NT2/D1 (cell line): ENCODE measurements at regions not wholly inside any gene's neighbourhood (a gene's known extent, or its start where the extent isn't known, plus 50 kb on each side); places are given as distances from the start of the nearest gene placed in this dataset.

Source experiments
- DNase-seq: peaks from one replicate; pipeline ENCODE4 v3.0.0-alpha.2; 2011; ENCODE audit warnings: low read depth, low spot score
- H3K27me3 ChIP-seq: 2 replicates; pipeline ENCODE4 v1.6.0; 2011; ENCODE audit warnings: mild to moderate bottlenecking; ENCODE audit not compliant: insufficient read length, insufficient read depth
- H3K36me3 ChIP-seq: 2 replicates; pipeline ENCODE4 v1.6.1; 2011; ENCODE audit warnings: mild to moderate bottlenecking, low read length, mixed read lengths; ENCODE audit not compliant: insufficient read depth, insufficient read length
- H3K4me1 ChIP-seq: 2 replicates; pipeline ENCODE4 v1.5.1; 2011; ENCODE audit not compliant: insufficient read depth, insufficient read length
- H3K4me3 ChIP-seq: 2 replicates; pipeline ENCODE4 v1.5.1; 2011; ENCODE audit warnings: low read depth; ENCODE audit not compliant: insufficient read length
- H3K9ac ChIP-seq: 2 replicates; pipeline ENCODE4 v1.6.0; 2011; ENCODE audit warnings: low read depth; ENCODE audit not compliant: insufficient read length
- H3K9me3 ChIP-seq: 2 replicates; pipeline ENCODE4 v1.5.1; 2011; ENCODE audit warnings: mild to moderate bottlenecking, low read length; ENCODE audit not compliant: insufficient read depth
- SUZ12 ChIP-seq: IDR thresholded peaks from 2 replicates; pipeline ENCODE4 v1.6.1; 2011; ENCODE audit not compliant: insufficient read length, insufficient read depth; ENCODE audit errors: extremely low read depth
- YY1 ChIP-seq: IDR thresholded peaks from 2 replicates; pipeline ENCODE4 v1.6.1; 2011; ENCODE audit not compliant: insufficient read length, insufficient read depth
- ZNF274 ChIP-seq: IDR thresholded peaks from 2 replicates; pipeline ENCODE4 v1.6.1; 2011; ENCODE audit warnings: mild to moderate bottlenecking, low read depth, low read length

DNA sequence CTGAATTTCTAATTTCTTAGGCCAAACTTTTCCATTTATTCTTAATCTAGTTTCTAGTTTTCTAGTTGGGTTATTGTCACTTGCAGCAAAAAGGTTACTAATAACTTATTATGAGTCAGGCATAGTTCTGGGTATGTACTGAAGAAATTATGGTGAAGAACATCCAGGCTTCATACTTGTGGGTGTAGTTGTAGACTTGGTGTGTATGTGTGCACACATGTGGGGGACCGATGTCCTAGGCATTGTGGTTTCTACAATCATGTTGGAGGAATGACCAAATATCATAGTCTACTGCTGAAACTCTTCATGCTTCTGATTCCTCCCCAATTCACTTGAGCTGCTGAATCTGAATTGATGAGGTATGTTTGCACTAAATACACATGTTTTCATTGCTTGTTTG, 141.2 kb downstream of the PMAIP1 start:
- Histone ChIP-seq H3K4me1 (no peaks in the 10 kb centered on the region), H3K9me3 (no peaks in the 10 kb centered on the region), H3K27me3 (no peaks in the 10 kb centered on the region), H3K4me3 (no peak overlapping the region), H3K36me3 (no peaks in the 10 kb centered on the region), H3K9ac (no peak overlapping the region)
- no peak for DNase-seq
- no peak for TF ChIP-seq SUZ12
- no peak for TF ChIP-seq YY1

DNA sequence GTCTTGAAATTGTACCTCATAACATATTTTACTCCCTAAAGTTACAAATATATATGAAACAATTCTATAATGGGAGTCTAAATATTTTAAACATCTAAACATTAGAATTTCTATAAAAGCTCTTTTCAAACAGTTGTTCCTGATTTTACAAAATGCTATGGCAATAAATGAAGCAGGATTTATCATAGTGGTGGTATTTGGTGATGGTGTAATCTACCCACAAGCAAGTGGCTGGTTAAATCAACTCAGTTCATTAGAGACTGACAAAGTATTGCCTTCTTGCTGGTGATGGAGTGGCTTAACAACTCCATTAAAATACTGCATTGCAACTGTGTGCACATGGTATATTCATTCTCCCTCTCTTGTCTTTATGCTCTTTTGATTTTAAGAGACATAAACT, 138.9 kb downstream of the PMAIP1 start:
- Histone ChIP-seq H3K9me3 (no peaks in the 10 kb centered on the region), H3K27me3 (no peaks in the 10 kb centered on the region), H3K36me3 (no peaks in the 10 kb centered on the region), H3K9ac (no peak overlapping the region), H3K4me3 (no peak overlapping the region), H3K4me1 (no peaks in the 10 kb centered on the region)
- TF ChIP-seq ZNF274: no peak
- no peak for TF ChIP-seq YY1
- TF ChIP-seq SUZ12: no peak
- DNase-seq: no peak

DNA sequence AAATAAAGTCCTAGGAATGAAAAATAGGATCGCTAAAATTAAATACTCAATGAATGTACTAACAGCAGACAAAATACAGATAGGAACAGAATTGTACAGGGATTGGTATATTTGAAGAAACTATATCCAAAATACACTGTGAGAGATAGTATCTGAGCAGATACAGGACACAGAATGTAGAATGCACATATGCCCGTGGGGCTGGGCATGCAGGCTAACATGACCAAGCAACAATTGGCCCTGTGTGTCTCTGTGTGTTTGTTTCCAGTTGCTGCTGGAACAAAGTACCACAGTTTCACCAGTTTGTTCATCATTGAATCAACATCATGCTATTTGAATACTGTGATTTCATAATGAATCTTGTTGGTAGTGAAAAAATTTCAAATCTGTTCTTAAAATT, 127.6 kb downstream of the PMAIP1 start:
- Histone ChIP-seq H3K36me3 (no peaks in the 10 kb centered on the region), H3K27me3 (no peaks in the 10 kb centered on the region), H3K9me3 (no peaks in the 10 kb centered on the region), H3K9ac (no peak overlapping the region), H3K4me3 (no peak overlapping the region), H3K4me1 (no peaks in the 10 kb centered on the region)
- TF ChIP-seq SUZ12: no peak
- no peak for TF ChIP-seq YY1
- TF ChIP-seq ZNF274: no peak
- no peak for DNase-seq

DNA sequence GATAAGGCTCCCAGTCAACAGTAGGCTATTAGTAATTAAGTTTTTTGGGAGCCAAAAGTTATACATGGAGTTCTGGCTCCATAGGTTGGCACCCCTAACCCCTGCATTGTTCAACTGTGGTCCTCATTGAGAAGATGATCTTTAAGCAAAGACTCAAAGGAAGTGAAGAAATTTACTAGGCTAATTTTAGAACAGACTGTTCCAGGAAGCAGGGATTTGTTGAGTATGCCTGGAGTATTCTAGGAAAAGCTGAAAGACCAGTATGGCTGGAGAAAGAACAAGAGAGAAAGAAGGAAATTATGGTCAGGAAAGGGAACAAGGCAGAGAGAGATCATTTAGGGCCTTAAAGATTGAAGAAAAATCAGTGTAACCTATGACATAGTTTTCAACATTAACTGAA, 125.1 kb downstream of the PMAIP1 start:
- Histone ChIP-seq H3K9ac (no peak overlapping the region), H3K36me3 (no peaks in the 10 kb centered on the region)
- TF ChIP-seq SUZ12 (no peak), ZNF274 (no peak), YY1 (no peak)

DNA sequence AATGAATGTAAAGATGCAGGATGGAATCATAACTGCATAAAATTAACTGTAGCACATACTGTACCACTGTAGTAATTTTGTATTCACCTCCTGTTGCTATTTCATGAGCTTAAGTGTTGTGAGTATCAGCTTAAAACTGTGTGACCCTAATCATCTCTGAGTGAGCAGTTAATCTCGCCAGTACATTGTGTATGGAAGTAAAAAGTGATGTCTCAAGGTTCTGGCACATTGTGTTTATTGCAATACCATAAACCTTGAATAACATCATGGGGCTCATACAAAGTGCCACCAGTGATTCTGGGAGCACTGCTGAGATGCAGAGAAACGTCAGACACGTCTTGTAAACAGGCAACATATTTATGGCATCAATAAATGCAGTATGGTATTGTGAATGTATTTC, 124.5 kb downstream of the PMAIP1 start:
- Histone ChIP-seq H3K4me3 (no peak overlapping the region), H3K36me3 (no peaks in the 10 kb centered on the region), H3K9ac (no peak overlapping the region), H3K27me3 (no peaks in the 10 kb centered on the region), H3K4me1 (no peaks in the 10 kb centered on the region), H3K9me3 (no peaks in the 10 kb centered on the region)
- no peak for TF ChIP-seq ZNF274
- TF ChIP-seq SUZ12: no peak
- TF ChIP-seq YY1: no peak
- no peak for DNase-seq

More for the DNA sequence above, 125.1 kb downstream of the PMAIP1 start:
- Histone ChIP-seq H3K9me3 (no peaks in the 10 kb centered on the region), H3K27me3 (no peaks in the 10 kb centered on the region), H3K4me3 (no peak overlapping the region), H3K4me1 (no peaks in the 10 kb centered on the region)
- no peak for DNase-seq

DNA sequence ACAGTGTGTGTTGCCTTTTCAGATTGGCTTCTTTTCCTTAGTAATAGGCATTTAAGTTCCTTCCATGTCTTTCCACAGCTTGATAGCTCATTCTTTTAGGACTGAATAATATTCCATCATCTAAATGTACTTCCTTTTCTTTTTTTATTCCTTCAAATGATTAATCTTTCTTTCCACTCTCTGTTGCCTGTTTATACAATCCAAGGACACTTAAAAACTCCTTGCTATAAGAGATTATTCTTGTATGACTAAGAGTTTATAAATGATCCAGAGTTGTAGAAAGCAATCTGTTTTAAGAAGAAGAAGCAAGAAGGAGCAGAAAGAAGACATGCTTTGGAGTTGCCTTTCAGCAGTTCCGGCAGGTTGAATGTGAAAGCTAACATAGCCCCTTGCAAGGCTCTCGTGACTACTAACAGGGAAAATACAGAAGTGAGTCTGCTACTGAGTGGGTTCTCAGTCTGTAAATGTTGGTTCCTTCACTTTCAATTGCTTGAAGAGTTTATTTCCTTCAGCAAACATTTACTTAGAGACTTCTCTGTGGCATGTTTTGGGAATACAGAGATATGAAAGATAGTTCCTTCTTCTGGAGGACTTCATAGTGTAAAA, 123.0 kb downstream of the PMAIP1 start:
- Histone ChIP-seq H3K9ac (no peak overlapping the region), H3K36me3 (no peaks in the 10 kb centered on the region), H3K27me3 (no peaks in the 10 kb centered on the region), H3K9me3 (no peaks in the 10 kb centered on the region), H3K4me3 (no peak overlapping the region), H3K4me1 (no peaks in the 10 kb centered on the region)
- DNase-seq: no peak
- no peak for TF ChIP-seq YY1

DNA sequence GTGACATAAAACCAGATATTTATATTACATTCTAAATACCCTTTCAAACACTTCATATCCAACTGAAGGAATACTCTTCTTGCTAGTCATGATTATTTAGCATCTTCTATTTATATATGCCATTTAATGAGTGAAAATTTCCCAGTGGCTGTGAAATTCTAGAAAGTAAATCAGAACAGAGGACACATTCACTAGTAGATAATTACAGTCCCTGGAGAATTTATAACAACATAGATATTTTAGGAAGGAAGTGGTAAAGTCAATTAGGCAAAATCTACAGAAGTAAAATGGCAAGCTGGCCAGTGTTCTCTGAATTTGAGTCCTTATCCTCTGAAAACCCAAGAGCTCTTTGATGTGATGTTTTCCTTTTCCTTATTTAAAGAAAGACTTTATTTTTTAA, 121.8 kb downstream of the PMAIP1 start:
- DNase-seq: no peak
- no peak overlapping the region for H3K4me3 ChIP-seq
- no peaks in the 10 kb centered on the region for H3K27me3 ChIP-seq
- no peaks in the 10 kb centered on the region for H3K36me3 ChIP-seq
- no peaks in the 10 kb centered on the region for H3K4me1 ChIP-seq
- no peak overlapping the region for H3K9ac ChIP-seq
- no peak for TF ChIP-seq ZNF274
- no peak for TF ChIP-seq SUZ12
- TF ChIP-seq YY1: no peak
- H3K9me3 ChIP-seq: no peaks in the 10 kb centered on the region

DNA sequence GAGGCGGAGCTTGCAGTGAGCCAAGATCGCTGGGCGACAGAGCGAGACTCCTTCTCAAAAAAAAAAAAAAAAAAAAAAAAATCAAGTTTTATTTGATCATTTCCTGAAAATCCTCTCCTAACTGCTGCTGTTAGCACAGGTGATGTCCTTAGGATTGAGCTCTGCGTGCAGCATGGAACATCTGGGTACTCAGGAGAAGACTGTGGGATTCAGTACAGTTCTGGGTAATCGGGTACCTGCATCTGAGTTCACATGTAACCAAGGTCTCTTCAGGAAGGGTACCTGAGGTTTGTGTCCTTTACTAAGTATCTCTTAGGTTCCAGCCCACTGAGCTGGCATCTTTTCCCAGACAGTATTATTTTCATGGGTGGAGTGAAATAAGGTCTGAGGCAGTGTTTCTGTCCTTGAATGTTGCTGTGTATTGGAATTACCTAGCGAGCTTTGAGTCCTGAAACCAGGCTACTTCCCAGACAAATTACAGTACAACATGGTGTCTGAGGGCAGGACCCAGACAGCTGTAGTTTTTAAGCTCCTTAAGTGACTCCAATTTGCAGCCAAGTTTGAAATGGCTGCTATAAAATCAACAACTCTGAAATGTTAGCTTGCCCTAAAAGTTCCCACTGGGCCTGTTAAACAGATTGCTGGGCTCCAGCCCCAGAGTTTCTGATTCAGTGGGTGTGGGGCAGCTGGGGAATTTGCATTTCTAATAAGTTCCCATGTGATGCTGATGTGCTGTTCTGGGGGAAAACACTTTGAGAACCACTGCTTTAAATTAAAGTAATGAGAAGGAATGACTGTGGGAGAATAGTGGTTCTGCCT, 120.5 kb downstream of the PMAIP1 start:
- Histone ChIP-seq H3K9ac (no peak overlapping the region), H3K9me3 (no peaks in the 10 kb centered on the region), H3K36me3 (no peaks in the 10 kb centered on the region), H3K27me3 (no peaks in the 10 kb centered on the region), H3K4me3 (no peak overlapping the region), H3K4me1 (no peaks in the 10 kb centered on the region)
- TF ChIP-seq YY1: no peak
- no peak for TF ChIP-seq SUZ12
- TF ChIP-seq ZNF274: no peak
- DNase-seq: no peak
